ENCODE measurements at regions not wholly inside any gene's neighbourhood (a gene's known extent, or its start where the extent isn't known, plus 50 kb on each side); places are given as distances from the start of the nearest gene placed in this dataset.

DNA sequence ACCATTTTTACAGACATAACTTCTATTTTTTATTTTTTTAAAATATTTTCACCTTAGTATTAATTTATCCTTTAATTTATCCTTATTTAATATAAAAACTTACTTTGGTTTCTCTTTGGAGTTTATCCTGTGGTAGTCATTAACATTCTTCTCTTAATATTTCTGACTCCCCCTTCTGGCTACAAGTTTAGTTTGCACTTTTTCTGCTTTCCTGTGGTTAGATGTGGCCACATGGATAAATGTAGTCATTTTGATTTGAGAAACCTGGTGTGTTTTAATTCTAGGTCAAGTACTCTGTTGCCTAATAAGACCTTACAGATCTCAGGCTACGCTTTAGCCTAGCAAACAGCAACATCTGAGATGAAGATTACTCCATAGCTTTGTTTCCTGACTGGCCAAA is 1187.5 kb downstream of the HACE1 start:
- no peak for DNase-seq
- WGBS, 2 donors (ENCODE audit: low coverage in 1 of 2), result 69 to 100% methylated on average over 1 of the region's 1 CpG
- in situ Hi-C loops (cut with MboI; ENCODE audit: low pct_ligation_motif_present in 1 of 4, low pct_unique_long_range_greater_than_20kb in 1 of 4, low sequenced_read_pairs in 3 of 4), result no loop called here

DNA sequence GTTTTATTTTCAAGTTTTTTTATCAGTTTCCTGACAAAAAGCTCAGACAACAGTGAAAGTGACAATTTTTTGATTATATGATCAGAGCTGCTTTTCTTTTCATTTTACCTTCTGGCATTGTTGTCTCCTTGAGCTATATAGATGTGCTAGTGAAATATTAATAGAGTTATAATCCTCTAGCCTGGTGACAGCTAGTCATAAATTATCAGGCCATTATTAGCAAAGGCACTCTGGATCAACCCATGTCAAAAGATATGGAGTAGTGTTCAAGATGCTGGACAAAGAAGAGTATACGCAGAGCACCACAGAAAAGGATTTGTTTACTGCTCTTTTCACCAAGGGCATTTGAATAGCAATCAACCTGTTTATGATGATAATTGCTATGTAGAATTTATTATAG is 1230.1 kb downstream of the HACE1 start:
- intact Hi-C loops (cut with DNase I; ENCODE audit: low total_unique reads) (no loop called here), in situ Hi-C loops (cut with MboI; ENCODE audit: low pct_ligation_motif_present in 1 of 4, low pct_unique_long_range_greater_than_20kb in 1 of 4, low sequenced_read_pairs in 3 of 4) (no loop called here)
- H3K4me1 ChIP-seq, result no peaks in the 10 kb centered on the region
- H3K27me3 ChIP-seq, result no peaks in the 10 kb centered on the region
- WGBS, 2 donors (ENCODE audit: low coverage in 1 of 2), result 82 to 88% methylated on average over 1 of the region's 1 CpG
- DNase-seq, result no peak
- no peaks in the 10 kb centered on the region for H3K9me3 ChIP-seq
- H3K27ac ChIP-seq, result no peak overlapping the region
- H3K4me3 ChIP-seq, result no peak overlapping the region
- TF ChIP-seq POLR2AphosphoS5 (IDR thresholded peaks at IDR 0.05) (no peak), POLR2A (IDR thresholded peaks at IDR 0.05) (no peak), EP300 (IDR thresholded peaks at IDR 0.05; ENCODE audit: low read depth) (no peak)
- TF ChIP-seq, protein P1, sequence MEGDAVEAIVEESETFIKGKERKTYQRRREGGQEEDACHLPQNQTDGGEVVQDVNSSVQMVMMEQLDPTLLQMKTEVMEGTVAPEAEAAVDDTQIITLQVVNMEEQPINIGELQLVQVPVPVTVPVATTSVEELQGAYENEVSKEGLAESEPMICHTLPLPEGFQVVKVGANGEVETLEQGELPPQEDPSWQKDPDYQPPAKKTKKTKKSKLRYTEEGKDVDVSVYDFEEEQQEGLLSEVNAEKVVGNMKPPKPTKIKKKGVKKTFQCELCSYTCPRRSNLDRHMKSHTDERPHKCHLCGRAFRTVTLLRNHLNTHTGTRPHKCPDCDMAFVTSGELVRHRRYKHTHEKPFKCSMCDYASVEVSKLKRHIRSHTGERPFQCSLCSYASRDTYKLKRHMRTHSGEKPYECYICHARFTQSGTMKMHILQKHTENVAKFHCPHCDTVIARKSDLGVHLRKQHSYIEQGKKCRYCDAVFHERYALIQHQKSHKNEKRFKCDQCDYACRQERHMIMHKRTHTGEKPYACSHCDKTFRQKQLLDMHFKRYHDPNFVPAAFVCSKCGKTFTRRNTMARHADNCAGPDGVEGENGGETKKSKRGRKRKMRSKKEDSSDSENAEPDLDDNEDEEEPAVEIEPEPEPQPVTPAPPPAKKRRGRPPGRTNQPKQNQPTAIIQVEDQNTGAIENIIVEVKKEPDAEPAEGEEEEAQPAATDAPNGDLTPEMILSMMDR (IDR thresholded peaks at IDR 0.05), result no peak
- no peaks in the 10 kb centered on the region for H3K36me3 ChIP-seq

More for the DNA sequence above, 1187.5 kb downstream of the HACE1 start:
- Histone ChIP-seq H3K27ac (no peak overlapping the region), H3K36me3 (no peaks in the 10 kb centered on the region), H3K9me3 (no peaks in the 10 kb centered on the region), H3K4me3 (no peak overlapping the region), H3K27me3 (no peaks in the 10 kb centered on the region), H3K4me1 (peaks cover 0 to 3% (median 0%) of the 10 kb centered on the region in 4 donors)
- TF ChIP-seq POLR2AphosphoS5 (IDR thresholded peaks at IDR 0.05) (no peak), POLR2A (IDR thresholded peaks at IDR 0.05) (no peak), EP300 (IDR thresholded peaks at IDR 0.05; ENCODE audit: low read depth) (no peak)
- TF ChIP-seq, protein P1 (IDR thresholded peaks at IDR 0.05), result no peak
- intact Hi-C loops (cut with DNase I; ENCODE audit: low total_unique reads), result no loop called here

DNA sequence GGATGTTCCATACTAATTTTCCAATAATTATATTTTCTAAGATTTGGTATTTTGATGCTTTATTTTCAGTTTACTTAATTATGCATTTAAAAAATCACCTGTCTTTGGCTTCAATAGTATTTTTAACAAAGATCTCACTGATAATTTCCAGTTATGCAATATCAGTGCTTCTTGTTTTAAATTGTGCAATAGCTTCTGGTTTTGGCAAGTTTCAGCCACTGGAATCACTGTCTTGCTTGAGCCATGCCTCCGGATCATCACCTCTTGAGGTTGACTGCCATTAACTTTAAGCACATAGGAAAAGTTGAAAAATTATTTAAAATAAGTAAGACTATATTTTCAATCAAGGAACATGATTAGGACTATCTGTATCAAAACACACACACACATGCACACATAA is 1242.1 kb downstream of the HACE1 start:
- Histone ChIP-seq H3K4me1 (no peaks in the 10 kb centered on the region), H3K27ac (no peak overlapping the region), H3K36me3 (no peaks in the 10 kb centered on the region), H3K9me3 (no peaks in the 10 kb centered on the region), H3K27me3 (no peaks in the 10 kb centered on the region), H3K4me3 (no peak overlapping the region)
- 80 to 86% methylated on average over 1 of the region's 1 CpG for WGBS, 2 donors (ENCODE audit: low coverage in 1 of 2)
- in situ Hi-C loops (cut with MboI; ENCODE audit: low pct_ligation_motif_present in 1 of 4, low pct_unique_long_range_greater_than_20kb in 1 of 4, low sequenced_read_pairs in 3 of 4), result no loop called here
- TF ChIP-seq POLR2A (IDR thresholded peaks at IDR 0.05) (no peak), EP300 (IDR thresholded peaks at IDR 0.05; ENCODE audit: low read depth) (no peak), POLR2AphosphoS5 (IDR thresholded peaks at IDR 0.05) (no peak)
- TF ChIP-seq, protein P1 (IDR thresholded peaks at IDR 0.05), result no peak
- no peak for DNase-seq
- intact Hi-C loops (cut with DNase I; ENCODE audit: low total_unique reads), result loop anchor here (5.0 kb wide), 1 partner anchor 630 kb away; no protein-coding TSS in a partner anchor

DNA sequence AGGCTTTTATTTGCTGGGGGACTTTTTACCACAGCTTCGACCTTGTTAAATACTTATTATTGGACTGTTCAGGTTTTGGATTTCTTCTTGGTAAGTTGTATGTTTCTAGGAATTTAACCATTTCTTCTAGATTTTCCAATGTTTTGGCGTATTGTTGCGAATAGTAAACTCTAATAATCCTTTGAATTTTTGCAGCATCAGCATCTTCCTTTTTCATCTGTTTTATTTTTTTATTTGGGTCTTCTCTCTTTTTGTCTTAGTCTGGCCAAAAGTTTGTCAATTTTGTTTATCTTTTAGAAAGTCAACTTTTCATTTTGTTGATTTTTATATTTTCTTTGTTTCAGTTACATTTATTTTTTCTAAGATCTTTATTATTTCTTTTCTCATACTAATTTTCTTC is 1272.0 kb downstream of the HACE1 start:
- Histone ChIP-seq H3K4me3 (no peak overlapping the region), H3K27ac (no peak overlapping the region), H3K27me3 (no peaks in the 10 kb centered on the region), H3K9me3 (no peaks in the 10 kb centered on the region), H3K36me3 (no peaks in the 10 kb centered on the region), H3K4me1 (no peaks in the 10 kb centered on the region)
- no peak for DNase-seq
- WGBS, 2 donors (ENCODE audit: low coverage in 1 of 2), result 50 to 76% methylated on average over 2 to 3 of the region's 3 CpGs
- intact Hi-C loops (cut with DNase I; ENCODE audit: low total_unique reads) (no loop called here), in situ Hi-C loops (cut with MboI; ENCODE audit: low pct_ligation_motif_present in 1 of 4, low pct_unique_long_range_greater_than_20kb in 1 of 4, low sequenced_read_pairs in 3 of 4) (no loop called here)
- no peak for TF ChIP-seq POLR2AphosphoS5 (IDR thresholded peaks at IDR 0.05)
- no peak for TF ChIP-seq EP300 (IDR thresholded peaks at IDR 0.05; ENCODE audit: low read depth)
- TF ChIP-seq POLR2A (IDR thresholded peaks at IDR 0.05), result no peak
- TF ChIP-seq, protein P1 (IDR thresholded peaks at IDR 0.05), result no peak
